Lower leg skin (tissue), 4 donors: ENCODE measurements at regions not wholly inside any gene's neighbourhood (a gene's known extent, or its start where the extent isn't known, plus 50 kb on each side); places are given as distances from the start of the nearest gene placed in this dataset.

Experiments used
- DNase-seq, 2 donors: peaks; one replicate each; pipeline ENCODE4 v3.0.0-alpha.2; 2019; ENCODE audit warnings: low spot score in 2 of 2
- H3K4me3 ChIP-seq: fragments of 200-600 bp; sonication (generic); 2 replicates; pipeline ENCODE4 v1.5.1; 2017; ENCODE audit warnings: mild to moderate bottlenecking, low read depth; ENCODE audit not compliant: poor library complexity, severe bottlenecking
- POLR2A ChIP-seq, 2 donors: fragments of 450-650 bp; IDR thresholded peaks; one replicate each; pipeline ENCODE4 v1.6.1; 2016 to 2017; ENCODE audit warnings: antibody characterized with exemption in 2 of 2, mild to moderate bottlenecking in 1 of 2, moderate library complexity in 1 of 2
- WGBS, 2 donors: methylation state at CpG; one replicate each; pipeline ENCODE4 v1.1.5; 2018; 5-methylcytosine and 5-hydroxymethylcytosine counted together
- intact Hi-C: fragments of 100-400 bp; cut with DNase I; formaldehyde crosslinking; loops from one replicate; pipeline ENCODE4 v1.15.0; 2023; ENCODE audit warnings: low total_unique reads
- TF ChIP-seq, protein P1 (sequence below), 3 donors: fragments of 450-650 bp; IDR thresholded peaks; one replicate each; pipeline ENCODE4 v1.5.1; 2016; ENCODE audit warnings: antibody characterized with exemption in 3 of 3, mild to moderate bottlenecking in 3 of 3, moderate library complexity in 2 of 3

DNA sequence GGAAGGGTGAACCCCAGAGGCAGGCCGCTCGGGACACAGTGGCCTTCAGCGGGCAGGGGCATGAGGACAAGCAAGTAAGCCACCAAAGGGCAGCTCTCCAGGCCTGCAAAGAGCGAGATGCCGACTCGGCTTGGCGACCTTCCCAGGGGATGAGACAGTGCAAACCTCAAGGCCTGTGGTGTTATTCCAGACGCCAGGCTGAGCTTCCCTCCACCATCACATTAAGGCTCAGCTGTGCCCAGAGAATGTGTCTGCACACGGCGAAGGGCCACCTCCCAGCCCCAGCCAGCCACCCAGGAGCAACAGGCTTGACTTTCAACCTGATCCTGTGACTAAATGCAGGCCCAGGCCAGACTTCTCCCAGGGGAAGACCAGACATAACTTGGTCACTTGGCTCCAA is 251.4 kb downstream of the SOX9 start:
- DNase-seq: no peak
- intact Hi-C loops: no loop called here
- TF ChIP-seq, protein P1, sequence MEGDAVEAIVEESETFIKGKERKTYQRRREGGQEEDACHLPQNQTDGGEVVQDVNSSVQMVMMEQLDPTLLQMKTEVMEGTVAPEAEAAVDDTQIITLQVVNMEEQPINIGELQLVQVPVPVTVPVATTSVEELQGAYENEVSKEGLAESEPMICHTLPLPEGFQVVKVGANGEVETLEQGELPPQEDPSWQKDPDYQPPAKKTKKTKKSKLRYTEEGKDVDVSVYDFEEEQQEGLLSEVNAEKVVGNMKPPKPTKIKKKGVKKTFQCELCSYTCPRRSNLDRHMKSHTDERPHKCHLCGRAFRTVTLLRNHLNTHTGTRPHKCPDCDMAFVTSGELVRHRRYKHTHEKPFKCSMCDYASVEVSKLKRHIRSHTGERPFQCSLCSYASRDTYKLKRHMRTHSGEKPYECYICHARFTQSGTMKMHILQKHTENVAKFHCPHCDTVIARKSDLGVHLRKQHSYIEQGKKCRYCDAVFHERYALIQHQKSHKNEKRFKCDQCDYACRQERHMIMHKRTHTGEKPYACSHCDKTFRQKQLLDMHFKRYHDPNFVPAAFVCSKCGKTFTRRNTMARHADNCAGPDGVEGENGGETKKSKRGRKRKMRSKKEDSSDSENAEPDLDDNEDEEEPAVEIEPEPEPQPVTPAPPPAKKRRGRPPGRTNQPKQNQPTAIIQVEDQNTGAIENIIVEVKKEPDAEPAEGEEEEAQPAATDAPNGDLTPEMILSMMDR (IDR thresholded peaks at IDR 0.05): no peak
- TF ChIP-seq POLR2A (IDR thresholded peaks at IDR 0.05): no peak
- H3K4me3 ChIP-seq: no peak overlapping the region
- WGBS, 2 donors: 72 to 79% methylated on average over 9 to 10 of the region's 10 CpGs

DNA sequence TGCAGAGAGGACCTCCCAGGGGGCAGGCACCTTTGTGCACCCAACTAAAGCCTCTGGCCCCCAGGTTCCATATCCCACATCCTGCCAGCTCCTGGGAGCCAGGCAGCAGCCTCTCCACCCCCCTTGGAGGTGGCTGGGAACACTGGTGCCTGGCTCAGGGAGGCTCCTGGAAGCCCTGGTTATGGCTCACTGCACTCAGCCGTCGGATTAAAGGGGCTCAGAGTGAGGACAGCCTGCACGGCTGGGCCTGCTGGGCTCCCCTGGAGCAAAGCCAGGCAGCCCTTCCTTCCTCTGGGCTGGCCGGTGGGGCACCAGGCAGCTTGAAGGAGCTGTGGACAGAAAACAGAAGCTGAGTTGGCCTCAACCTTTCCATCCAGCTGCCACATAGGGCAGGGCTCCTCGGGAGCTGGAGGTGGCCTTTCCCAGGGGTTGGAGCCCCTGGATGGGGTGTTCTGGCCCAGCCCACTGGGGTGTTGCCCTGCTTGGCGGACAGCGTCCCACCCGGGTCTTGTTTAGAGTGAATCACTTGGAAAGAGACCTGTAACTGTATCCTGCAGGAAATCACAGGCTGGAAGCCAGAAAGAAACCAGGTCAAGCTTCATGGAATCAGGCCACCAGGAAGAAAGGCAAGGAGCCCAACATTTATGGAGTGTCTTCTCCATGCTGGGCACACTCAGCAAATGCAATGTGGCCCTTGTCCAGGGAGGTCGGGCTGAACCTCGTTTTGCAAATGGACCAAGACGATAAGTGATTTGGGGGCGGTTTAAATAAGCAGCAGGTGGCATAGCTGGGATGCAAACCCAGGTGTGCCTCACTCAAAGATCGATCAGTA is 253.3 kb downstream of the SOX9 start:
- DNase-seq: no peak
- TF ChIP-seq, protein P1 (IDR thresholded peaks at IDR 0.05): no peak
- no peak for TF ChIP-seq POLR2A (IDR thresholded peaks at IDR 0.05)
- no peak overlapping the region for H3K4me3 ChIP-seq
- intact Hi-C loops: no loop called here
- 36 to 46% methylated on average over 13 of the region's 13 CpGs for WGBS, 2 donors

DNA sequence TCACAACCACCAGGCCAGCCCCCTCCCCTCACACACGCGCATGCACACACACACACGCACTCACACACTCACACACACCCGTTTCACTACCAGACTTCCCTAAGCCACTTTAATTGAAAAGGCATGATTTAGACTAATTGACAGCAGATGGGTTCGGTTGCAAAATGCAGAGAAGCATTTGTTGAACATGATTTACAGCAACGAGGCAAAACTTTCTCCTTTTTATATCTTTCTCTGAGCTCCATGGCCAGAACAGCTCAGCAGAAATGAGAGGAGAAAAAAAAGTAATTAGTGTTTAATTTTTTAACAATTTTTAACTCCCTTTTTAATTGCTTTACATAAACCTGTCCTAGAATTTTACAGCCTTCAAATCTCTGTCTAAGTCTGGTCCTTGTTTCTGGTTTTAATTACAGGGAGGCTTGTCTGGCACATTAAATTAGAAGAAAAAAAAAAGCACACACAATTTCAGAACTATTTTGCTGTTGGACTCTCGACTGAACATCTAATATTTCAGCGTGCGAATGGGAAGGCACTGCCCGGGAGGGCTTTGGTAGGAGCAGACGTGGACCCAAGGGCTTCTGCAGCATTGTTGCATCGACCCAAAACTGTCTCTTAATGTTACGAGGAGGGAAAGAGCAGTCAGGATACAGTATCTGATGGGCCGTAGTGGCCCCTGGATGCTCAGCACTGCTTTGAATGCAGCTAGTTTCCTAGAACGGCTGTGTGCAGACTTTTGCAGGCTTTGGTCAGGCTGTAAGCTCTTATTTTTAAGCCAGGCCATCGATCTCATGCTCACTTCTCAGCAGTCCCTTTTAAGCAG is 255.9 kb downstream of the SOX9 start:
- H3K4me3 ChIP-seq: no peak overlapping the region
- intact Hi-C loops: no loop called here
- WGBS, 2 donors: 57 to 65% methylated on average over 16 of the region's 16 CpGs
- DNase-seq: no peak
- TF ChIP-seq POLR2A (IDR thresholded peaks at IDR 0.05): no peak
- TF ChIP-seq, protein P1 (IDR thresholded peaks at IDR 0.05): no peak

DNA sequence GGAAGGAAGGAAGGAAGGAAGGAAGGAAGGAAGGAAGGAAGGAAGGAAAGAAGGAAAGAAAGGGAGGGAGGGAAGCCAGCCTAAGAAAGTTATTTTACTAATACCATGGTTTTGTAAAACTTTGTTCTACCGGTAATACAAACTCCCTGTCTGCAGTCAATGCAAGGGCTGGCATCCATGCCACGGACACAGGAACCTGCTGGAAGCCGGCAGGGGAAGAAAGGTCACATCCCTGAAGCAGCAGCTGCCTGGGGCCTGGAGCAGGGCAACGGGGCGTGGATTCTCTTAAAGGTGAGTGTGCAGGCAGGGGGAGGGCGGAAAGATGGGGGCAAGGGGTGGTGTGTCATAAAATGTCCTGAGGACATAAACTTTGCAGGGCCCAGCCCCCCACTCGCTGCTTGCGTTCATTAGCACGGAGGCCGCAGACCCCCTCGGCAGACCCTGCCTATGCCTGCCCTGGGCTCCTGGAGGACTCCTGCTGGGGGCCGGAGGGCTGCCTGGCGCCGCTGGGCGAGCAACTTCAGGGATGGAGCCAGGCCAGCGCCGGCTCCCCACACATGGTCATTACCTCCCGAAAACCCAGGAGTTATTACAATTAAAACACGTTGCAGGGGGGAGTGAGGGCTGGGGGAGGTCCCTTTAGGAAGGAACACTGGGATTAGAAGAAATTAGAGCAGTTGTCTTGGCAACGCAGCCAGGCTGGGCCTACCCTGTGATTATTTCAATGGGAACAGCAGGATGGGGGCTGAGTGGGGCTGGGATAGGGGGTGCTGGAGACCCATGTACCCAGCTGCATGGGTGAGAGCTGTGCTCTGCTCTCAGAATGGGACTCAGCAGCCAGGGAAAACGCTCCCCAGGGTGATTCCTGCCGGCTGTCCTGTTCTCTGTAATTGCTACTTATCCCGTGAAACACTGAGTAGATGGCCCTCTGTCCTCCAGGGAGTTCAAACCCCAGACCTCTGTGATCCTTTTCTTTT is 257.9 kb downstream of the SOX9 start:
- DNase-seq: no peak
- 80 to 84% methylated on average over 23 of the region's 23 CpGs for WGBS, 2 donors
- no peak for TF ChIP-seq POLR2A (IDR thresholded peaks at IDR 0.05)
- TF ChIP-seq, protein P1 (IDR thresholded peaks at IDR 0.05): no peak
- intact Hi-C loops: no loop called here
- no peak overlapping the region for H3K4me3 ChIP-seq

DNA sequence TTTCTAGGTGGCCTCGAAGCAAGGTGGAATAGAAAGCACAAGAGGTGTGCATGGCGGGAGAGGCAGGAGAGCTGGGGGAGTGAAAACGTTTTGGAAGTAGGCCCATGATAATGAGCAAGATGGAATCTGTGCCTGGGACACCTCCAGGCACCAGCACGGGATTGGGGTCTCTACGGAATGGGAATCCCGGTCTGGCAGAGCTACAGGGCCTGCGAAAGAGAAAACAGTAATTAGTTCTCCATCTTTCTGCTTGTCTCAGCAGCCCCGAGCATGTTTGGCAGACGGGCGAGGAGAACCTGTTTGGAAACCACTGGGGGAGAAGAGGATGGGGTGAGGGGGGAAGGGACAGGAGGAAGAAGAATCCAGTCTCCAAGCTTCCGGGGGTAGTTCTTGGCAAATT is 258.7 kb downstream of the SOX9 start:
- no peak for DNase-seq
- H3K4me3 ChIP-seq: no peak overlapping the region
- WGBS, 2 donors: 58 to 64% methylated on average over 11 of the region's 11 CpGs
- intact Hi-C loops: no loop called here
- no peak for TF ChIP-seq POLR2A (IDR thresholded peaks at IDR 0.05)
- TF ChIP-seq, protein P1 (IDR thresholded peaks at IDR 0.05): no peak
